IPS DF 6.9 (cell line): ENCODE measurements at regions not wholly inside any gene's neighbourhood (a gene's known extent, or its start where the extent isn't known, plus 50 kb on each side); places are given as distances from the start of the nearest gene placed in this dataset.
"Not testable (repeated sequence)": the region's sequence is repeated elsewhere in the genome, so short reads cannot be mapped to it uniquely, and the experiment has no call there.

Experiments
- DNase-seq: peaks from one replicate; pipeline ENCODE4 v3.0.0-alpha.2; 2013; ENCODE audit warnings: low read depth, low spot score
- H3K27ac ChIP-seq: one replicate; pipeline ENCODE4 v1.5.1; 2013; ENCODE audit warnings: low read length, control low read depth
- H3K27me3 ChIP-seq: 2 replicates; pipeline ENCODE4 v1.6.1; 2013; ENCODE audit warnings: mild to moderate bottlenecking, low read length; ENCODE audit not compliant: control insufficient read depth, insufficient read depth
- H3K36me3 ChIP-seq: 2 replicates; pipeline ENCODE4 v1.6.1; 2013; ENCODE audit warnings: low read length; ENCODE audit not compliant: control insufficient read depth, insufficient read depth
- H3K4me1 ChIP-seq: 2 replicates; pipeline ENCODE4 v1.6.1; 2013; ENCODE audit warnings: low read length; ENCODE audit not compliant: control insufficient read depth, insufficient read depth
- H3K4me3 ChIP-seq: 2 replicates; pipeline ENCODE4 v1.5.1; 2013; ENCODE audit warnings: mild to moderate bottlenecking, low read length
- H3K9me3 ChIP-seq: 2 replicates; pipeline ENCODE4 v1.6.1; 2013; ENCODE audit warnings: low read length, inconsistent platforms; ENCODE audit not compliant: control insufficient read depth, insufficient read depth
- WGBS: extraction: QIAGEN DNeasy Blood & Tissue Kit; methylation state at CpG from one replicate; pipeline ENCODE4 v1.1.7; 2013; ENCODE audit warnings: mixed read lengths, missing lambda C conversion rate; ENCODE audit not compliant: insufficient read length, insufficient coverage; 5-methylcytosine and 5-hydroxymethylcytosine counted together

DNA sequence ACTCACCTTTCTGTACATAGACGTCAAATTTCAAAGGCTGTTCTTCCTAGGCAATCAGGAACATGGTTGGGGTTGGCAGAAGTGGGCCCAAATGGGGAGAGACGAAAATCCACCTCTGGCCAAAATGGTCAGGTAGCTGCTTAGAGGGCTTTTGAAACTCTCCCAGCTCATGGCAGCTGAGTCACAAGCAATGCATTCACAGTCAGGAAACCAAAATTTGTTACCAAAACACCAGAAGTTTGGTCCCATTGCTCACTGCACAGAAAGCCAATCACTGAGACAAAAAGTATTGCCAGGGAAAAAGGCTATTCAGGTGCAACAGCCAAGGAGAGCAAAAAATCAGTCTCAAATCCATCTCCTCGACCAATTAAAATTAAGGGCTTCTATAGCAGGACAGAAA lies 539.6 kb upstream of the CCDC54 start:
- no peaks in the 10 kb centered on the region for H3K36me3 ChIP-seq
- no CpG with 5 or more reads among the region's 3 CpGs for WGBS
- no peaks in the 10 kb centered on the region for H3K4me1 ChIP-seq
- peaks cover 1% of the 10 kb centered on the region; the same call in 1 of the 2 replicates for H3K9me3 ChIP-seq
- no peak overlapping the region for H3K27ac ChIP-seq
- H3K4me3 ChIP-seq: no peak overlapping the region
- no peaks in the 10 kb centered on the region for H3K27me3 ChIP-seq
- no peak for DNase-seq

DNA sequence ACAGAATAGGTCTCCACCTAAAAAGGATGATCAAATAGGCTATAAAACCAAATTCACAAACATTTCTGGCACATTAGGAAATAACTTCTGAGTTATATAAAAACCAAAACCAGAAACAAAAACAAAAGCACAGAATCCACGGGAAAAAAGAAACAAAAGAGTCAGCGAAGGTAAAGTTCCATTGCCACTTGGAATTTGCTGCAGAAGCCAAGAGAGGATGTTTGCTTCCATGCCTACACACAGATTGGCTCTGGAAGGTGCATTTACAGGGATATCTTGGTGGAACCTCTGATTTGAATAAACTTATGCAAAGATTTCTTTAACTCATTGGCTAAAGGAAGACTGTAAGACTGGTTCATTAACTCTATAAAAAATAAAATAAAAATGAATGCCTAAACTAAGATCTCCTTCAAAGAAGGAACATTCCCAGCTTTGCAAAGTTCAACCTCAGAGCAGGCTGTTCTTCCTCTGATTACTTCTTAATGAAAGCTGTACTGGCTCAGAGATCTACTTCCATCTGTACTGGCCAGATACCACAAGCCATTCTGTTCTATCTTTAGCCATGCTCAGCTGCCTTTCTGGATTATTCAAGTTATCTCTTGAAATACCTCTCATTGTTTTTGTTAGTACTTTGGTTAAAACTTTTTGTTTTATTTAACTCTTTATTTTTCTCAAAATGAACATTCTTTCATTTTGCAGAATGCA lies 537.5 kb upstream of the CCDC54 start:
- WGBS: no CpG with 5 or more reads among the region's 2 CpGs
- H3K27ac ChIP-seq: no peak overlapping the region
- DNase-seq: no peak
- H3K36me3 ChIP-seq: no peaks in the 10 kb centered on the region
- no peaks in the 10 kb centered on the region for H3K9me3 ChIP-seq
- no peaks in the 10 kb centered on the region for H3K4me1 ChIP-seq
- no peak overlapping the region for H3K4me3 ChIP-seq
- H3K27me3 ChIP-seq: no peaks in the 10 kb centered on the region

DNA sequence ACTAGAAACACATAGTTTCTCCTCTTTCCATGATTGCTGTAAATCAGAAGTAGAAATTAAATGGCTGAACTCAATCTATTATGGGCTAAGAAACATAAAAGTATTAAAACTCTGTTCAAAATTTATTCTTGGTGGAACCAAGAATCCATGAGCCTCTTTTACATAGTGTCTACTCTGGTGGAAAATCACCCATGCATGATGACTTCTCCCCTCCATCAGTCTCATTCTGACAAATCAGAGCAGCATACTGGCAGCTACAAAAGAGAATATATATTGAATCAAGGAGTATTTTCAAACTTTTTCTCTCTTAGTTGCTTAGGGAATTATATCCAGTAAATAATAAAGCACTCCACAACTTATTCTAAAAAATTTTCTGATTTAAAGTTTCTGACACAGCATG lies 536.9 kb upstream of the CCDC54 start:
- Histone ChIP-seq H3K36me3 (no peaks in the 10 kb centered on the region), H3K9me3 (no peaks in the 10 kb centered on the region), H3K4me1 (no peaks in the 10 kb centered on the region), H3K4me3 (no peak overlapping the region), H3K27ac (no peak overlapping the region), H3K27me3 (no peaks in the 10 kb centered on the region)
- DNase-seq: no peak

- H3K9me3 ChIP-seq: no peaks in the 10 kb centered on the region
- no peak for DNase-seq
Observed at GRCh38 chr3:106842151-106842550, 535.1 kb upstream of the CCDC54 start.

GRCh38 chr3:106844638-106845037 lies 532.6 kb upstream of the CCDC54 start:
- Histone ChIP-seq H3K9me3 (no peaks in the 10 kb centered on the region), H3K4me3 (no peak overlapping the region), H3K4me1 (no peaks in the 10 kb centered on the region), H3K36me3 (no peaks in the 10 kb centered on the region), H3K27ac (no peak overlapping the region), H3K27me3 (no peaks in the 10 kb centered on the region)
- DNase-seq: no peak

More at GRCh38 chr3:106842151-106842550, 535.1 kb upstream of the CCDC54 start:
- H3K36me3 ChIP-seq: no peaks in the 10 kb centered on the region
- H3K4me1 ChIP-seq: no peaks in the 10 kb centered on the region
- no peaks in the 10 kb centered on the region for H3K27me3 ChIP-seq
- H3K4me3 ChIP-seq: no peak overlapping the region
- no CpG with 5 or more reads among the region's 2 CpGs for WGBS
- H3K27ac ChIP-seq: no peak overlapping the region

DNA sequence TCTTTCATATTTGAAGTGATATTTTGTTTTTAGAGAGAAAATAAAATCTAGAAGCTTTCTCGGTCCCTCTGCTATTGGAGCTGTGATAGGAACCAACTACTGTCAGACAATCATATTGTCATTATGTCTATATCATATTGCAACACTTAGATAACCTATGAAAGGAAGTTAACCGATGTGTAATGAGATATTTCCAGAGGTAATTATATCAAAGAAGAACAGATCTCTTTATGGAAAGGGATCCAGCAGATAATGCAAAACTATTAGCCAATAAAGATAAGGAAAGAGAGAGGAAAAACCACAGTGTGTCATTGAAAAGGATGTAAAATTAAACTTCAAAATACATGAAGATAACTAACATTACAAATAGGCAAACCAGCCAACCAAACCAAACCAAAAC lies 529.1 kb upstream of the CCDC54 start:
- no peak for DNase-seq
- H3K27me3 ChIP-seq: no peaks in the 10 kb centered on the region
- H3K27ac ChIP-seq: no peak overlapping the region
- no CpG with 5 or more reads among the region's 2 CpGs for WGBS
- H3K36me3 ChIP-seq: no peaks in the 10 kb centered on the region
- no peaks in the 10 kb centered on the region for H3K4me1 ChIP-seq
- H3K9me3 ChIP-seq: no peaks in the 10 kb centered on the region
- H3K4me3 ChIP-seq: no peak overlapping the region

DNA sequence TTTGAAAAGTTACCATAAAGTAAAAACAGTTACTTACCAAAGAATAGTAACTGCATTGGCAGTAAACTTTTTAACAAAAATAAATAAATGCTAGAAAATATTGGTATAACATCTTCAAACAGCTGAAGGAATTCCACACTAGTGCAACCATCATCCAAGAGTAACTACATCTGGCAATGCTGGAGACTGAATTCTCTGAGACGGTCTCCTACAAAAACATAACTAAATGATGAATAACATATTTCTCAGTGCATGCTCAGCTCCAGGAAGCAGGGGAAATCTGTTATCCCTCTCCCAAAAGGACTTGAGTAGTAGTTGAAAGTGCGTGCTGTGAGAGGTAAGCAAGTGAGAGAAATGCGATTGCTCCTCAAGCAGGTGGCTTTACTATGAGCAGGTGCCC lies 526.8 kb upstream of the CCDC54 start:
- Histone ChIP-seq H3K4me1 (no peaks in the 10 kb centered on the region), H3K4me3 (no peak overlapping the region), H3K9me3 (no peaks in the 10 kb centered on the region), H3K27me3 (no peaks in the 10 kb centered on the region), H3K27ac (no peak overlapping the region), H3K36me3 (no peaks in the 10 kb centered on the region)
- no peak for DNase-seq
- no CpG with 5 or more reads among the region's 3 CpGs for WGBS

DNA sequence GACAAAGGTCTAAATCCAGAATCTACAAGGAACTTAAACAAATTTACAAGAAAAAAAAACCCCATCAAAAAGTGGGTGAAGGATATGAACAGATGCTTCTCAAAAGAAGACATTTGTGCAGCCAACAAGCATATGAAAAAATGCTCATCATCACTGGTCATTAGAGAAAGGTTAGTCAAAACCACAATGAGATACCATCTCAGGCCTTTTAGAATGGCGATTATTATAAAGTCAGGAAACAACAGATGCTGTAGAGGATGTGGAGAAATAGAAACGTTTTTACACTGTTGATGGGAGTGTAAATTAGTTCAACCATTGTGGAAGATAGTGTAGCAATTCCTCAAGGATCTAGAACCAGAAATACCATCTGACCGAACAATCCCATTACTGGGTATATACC lies 518.9 kb upstream of the CCDC54 start:
- H3K9me3 ChIP-seq, H3K4me3 ChIP-seq, H3K27ac ChIP-seq, H3K36me3 ChIP-seq, H3K4me1 ChIP-seq, H3K27me3 ChIP-seq, DNase-seq: not testable (repeated sequence)
- WGBS: no CpG with 5 or more reads among the region's 3 CpGs

DNA sequence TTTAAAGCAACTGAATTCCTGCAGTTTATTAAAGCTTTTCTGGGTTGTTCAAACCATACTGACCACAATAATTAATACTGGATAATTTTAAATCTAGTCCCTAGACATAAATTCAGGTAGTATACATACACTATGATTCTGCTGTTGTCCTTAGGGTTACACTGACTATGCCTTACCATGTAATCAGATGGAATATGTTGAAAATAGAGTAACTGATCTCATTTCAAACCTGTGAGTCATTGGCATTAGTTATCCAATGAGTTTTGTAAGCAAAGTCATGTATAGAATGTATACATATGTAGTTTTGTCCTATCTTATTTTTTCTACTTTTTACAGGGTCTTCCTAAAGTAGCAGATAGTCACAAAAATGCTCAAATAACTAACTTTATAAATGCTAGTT lies 517.1 kb upstream of the CCDC54 start:
- H3K4me1 ChIP-seq: no peaks in the 10 kb centered on the region
- DNase-seq: no peak

DNA sequence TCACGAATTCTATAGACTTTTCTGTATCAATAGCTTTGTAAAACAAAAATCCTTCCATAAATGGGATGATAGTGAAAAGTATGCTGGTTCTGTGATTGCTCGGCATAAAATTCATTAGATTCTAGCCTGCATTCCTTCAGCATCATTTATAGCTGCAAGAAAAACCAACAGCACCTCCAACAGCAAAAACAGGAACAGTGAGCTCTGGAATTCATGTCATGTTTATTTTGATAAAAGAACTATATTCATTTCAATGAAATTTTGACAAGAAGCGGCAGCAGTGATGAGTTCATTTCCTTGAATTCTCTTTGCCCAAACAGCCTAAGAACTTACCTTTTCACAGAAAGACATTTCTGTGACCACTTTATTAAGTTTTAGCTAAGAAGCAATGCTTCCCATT lies 515.2 kb upstream of the CCDC54 start:
- Histone ChIP-seq H3K4me3 (no peak overlapping the region), H3K36me3 (no peaks in the 10 kb centered on the region), H3K27ac (no peak overlapping the region), H3K27me3 (no peaks in the 10 kb centered on the region), H3K9me3 (peaks cover 2% of the 10 kb centered on the region), H3K4me1 (no peaks in the 10 kb centered on the region)
- no CpG with 5 or more reads among the region's 3 CpGs for WGBS
- no peak for DNase-seq

More for the DNA sequence above, 517.1 kb upstream of the CCDC54 start:
- Histone ChIP-seq H3K4me3 (no peak overlapping the region), H3K36me3 (no peaks in the 10 kb centered on the region), H3K9me3 (no peaks in the 10 kb centered on the region), H3K27ac (no peak overlapping the region), H3K27me3 (no peaks in the 10 kb centered on the region)

- DNase-seq: no peak
- no peaks in the 10 kb centered on the region for H3K36me3 ChIP-seq
- WGBS: no CpG with 5 or more reads among the region's 1 CpG
- H3K9me3 ChIP-seq: no peaks in the 10 kb centered on the region
- H3K27me3 ChIP-seq: no peaks in the 10 kb centered on the region
- H3K27ac ChIP-seq: no peak overlapping the region
- no peak overlapping the region for H3K4me3 ChIP-seq
- H3K4me1 ChIP-seq: no peaks in the 10 kb centered on the region
Observed at GRCh38 chr3:106877627-106878026, 499.6 kb upstream of the CCDC54 start.
